GM21723 (cell line): ENCODE measurements at regions not wholly inside any gene's neighbourhood (a gene's known extent, or its start where the extent isn't known, plus 50 kb on each side); places are given as distances from the start of the nearest gene placed in this dataset.
"Not testable (repeated sequence)": the region's sequence is repeated elsewhere in the genome, so short reads cannot be mapped to it uniquely, and the experiment has no call there.

Source experiments
- ATAC-seq: cut with Tn5 transposase; IDR thresholded peaks from one replicate; pipeline ENCODE4 v1.9.1; 2021; ENCODE audit warnings: mild to moderate bottlenecking, moderate library complexity; ENCODE audit not compliant: unreplicated experiment

DNA sequence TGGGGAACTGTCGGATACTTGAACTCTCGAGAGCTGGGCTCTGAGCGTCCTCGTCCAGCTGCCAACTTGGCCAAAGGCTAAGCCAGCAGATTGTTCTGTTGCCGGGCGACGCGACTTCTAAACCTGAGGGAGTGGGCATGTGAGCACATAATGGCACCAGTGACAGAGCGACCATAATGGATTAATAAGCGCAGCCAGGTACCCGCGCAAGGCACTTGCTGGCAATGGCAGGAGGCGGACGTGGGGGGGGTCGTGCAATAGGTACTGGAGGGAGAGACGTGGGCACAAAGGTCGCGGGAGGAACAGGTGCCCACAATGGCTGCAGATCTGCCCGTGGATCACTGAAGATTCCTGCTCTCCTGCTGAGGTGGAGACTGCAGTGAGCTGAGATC is 1368.7 kb downstream of the CDH12 start:
- ATAC-seq = not testable (repeated sequence)

DNA sequence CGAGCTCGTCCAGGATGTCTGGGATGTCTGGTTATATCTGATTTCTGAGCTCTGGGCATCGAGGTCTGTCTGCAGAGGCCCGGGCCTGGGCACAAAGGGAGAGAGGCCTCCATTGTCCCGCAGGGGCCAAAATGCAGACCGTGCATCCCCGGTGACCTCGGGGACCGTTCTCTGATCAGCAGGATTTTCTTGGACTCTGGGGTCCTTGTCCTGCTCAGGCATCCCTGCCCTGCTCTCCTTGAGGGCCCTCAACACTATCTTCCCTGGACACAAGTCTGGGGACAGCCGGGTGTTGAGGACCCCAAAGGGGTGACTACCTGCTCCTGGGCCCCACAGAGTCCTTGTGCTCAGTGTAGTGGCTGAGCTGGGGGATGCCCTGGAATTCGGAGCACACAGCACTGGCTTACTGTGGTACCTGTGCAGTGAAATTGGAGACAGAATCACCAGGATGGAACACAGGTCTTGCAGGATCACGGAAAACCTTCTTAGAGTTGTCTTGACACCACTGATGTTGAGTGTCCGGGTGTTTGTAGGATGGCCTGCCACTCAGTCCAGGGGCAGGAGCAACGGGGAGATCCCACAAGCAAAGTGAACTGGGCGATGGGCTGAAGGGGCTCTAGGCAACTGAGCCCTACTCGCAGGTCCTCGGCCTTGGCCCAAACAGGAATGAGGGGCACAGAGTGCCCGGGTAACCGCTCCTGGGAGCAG is 1369.2 kb downstream of the CDH12 start:
- not testable (repeated sequence) for ATAC-seq

DNA sequence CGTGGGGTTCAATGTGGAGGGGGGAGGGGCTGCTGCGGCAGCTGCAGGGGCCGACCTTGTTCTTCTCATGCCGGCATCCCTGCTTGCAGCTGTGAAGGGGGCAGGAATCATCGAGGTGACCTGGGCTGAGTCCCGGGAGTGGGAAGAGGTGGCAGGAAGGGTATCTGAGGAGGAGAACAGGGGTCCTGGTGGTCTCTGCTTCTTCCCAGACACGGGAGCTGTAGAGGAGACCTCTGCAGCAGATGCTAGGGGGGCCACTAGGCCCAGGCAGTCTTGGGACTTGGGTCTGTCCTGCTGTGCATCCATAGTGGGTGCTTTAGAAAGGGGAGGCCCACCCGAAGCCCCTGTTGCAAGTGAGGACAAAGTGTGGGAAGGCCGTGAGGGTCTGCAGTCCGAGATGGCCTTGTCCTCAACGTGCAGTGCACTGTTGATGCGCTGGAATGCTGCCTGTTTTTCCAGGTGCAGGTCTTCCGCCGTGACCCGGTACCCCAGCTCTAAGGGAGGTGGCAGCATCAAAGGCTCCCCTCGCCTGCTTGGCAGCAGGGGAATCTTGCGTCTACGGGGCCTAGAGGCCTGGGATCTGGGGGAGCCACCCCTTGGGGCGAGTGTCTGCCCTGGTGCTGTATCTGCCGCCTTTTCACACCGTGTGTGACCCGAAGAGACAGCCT is 1370.0 kb downstream of the CDH12 start:
- not testable (repeated sequence) for ATAC-seq

DNA sequence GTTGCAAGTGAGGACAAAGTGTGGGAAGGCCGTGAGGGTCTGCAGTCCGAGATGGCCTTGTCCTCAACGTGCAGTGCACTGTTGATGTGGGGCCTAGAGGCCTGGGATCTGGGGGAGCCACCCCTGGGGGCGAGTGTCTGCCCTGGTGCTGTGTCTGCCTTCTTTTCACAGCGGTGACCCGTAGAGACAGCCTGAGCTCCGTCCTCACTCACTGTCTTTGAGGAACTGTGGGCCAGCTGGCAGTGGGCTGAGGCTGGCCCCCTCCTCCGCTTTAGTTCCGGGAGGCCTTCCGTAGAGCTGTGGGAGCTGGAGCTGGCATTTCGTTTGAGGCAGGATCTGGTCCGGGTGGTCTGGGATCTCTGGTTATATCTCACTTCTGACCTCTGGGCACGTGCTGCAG is 1370.6 kb downstream of the CDH12 start:
- ATAC-seq = not testable (repeated sequence)

DNA sequence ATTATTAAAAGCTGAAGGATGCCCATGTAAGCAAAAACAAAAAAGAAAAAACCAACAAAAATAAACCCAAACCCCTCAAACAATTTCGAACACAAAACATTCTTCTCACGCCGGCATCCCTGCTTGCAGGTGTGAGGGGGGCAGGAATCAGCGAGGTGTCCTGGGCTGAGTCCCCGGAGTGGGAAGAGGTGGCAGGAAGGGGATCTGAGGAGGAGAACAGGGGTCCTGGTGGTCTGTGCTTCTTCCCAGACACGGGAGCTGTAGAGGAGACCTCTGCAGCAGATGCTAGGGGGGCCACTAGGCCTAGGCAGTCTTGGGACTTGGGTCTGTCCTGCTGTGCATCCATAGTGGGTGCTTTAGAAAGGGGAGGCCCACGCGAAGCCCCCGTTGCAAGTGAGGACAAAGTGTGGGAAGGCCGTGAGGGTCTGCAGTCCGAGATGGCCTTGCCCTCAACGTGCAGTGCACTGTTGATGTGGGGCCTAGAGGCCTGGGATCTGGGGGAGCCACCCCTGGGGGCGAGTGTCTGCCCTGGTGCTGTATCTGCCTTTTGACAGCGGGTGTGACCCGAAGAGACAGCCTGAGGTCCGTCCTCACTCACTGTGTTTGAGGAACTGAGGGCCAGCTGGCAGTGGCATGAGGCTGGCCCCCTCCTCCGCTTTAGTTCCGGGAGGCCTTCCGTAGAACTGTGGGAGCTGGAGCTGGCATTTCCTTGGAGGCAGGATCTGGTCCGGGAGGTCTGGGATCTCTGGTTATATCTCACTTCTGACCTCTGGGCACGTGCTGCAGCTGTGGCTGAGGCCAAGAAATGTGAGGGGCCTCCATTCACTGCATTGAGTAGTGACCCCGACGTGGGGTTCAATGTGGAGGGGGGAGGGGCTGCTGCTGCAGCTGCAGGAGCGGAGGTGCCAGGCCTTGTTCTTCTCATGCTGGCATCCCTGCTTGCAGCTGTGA is 1371.5 kb downstream of the CDH12 start:
- not testable (repeated sequence) for ATAC-seq

DNA sequence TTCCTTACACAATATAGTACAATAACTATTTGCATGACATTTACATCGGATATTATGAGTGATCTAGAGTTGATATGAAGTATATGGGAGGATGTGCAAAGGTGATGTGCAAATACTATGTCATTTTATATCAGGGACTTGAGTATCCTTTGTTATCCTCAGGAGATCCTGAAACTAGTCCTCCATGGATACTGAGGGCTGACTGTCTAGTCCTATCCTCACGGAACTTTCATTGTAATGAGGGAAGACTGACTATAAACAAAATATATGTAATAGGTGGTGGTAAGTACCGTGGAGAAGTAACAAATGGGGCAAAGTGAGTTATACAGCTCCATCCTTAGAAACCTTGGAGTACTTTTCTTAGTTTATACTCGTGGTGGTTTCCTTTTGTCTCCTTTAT is 1373.1 kb downstream of the CDH12 start:
- not testable (repeated sequence) for ATAC-seq

DNA sequence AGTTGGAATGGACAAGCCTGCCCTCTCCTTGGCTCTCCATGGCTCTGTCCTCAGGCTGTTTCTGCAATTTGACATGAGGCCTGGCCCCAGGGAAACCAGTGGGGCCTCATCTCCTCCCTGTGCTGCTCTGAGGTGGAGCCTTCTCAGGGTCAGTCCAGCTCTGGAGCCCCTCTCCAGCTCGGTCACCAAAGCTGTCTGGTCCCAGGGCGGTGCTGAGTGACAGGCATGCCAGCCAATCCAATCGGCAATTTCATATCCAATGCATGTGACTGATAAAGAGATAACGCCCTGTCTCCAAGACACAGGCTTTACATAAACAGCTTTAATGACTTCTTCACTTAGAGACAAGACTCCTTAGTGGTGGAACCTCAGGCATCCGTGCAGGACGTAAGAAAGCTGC is 1379.2 kb downstream of the CDH12 start:
- ATAC-seq = not testable (repeated sequence)

DNA sequence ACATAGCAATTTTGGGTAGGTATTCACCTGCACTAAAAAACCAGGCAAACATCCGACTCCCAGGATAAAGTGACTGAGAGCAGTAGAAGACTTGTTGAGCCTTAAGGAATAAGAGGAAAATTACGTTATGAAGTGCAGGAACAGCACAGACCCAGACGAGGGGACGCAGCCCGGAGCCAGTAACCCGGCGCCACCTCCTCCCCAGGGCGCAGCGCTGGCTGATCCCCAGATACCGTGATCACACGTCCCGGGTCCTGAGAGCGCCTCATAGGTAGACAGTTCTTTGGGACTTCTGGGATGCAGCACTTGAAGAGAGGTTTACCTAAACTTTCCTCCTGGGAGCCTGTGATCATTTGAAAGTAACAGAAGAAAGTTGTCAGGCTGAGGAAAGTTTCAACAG is 1379.7 kb downstream of the CDH12 start:
- not testable (repeated sequence) for ATAC-seq

DNA sequence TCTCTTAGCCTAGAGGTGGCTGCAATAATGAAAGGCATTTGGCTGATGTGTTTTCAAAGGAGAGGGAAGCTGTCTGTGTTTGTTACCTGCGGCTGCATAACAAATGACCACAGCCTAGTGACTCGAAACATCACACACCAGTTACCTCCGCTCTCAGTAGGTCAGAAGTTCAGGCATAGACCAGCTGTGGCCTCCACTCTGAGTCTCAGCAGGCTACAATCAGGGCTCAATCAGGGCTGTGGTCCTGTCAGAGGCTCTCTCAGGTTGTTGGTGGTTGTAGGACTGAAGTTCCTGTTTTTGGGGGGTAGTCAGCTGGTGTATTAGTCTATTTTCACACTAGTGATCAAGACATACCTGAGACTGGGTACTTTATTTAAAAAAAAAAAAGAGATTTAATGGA is 1381.5 kb downstream of the CDH12 start:
- ATAC-seq = not testable (repeated sequence)

DNA sequence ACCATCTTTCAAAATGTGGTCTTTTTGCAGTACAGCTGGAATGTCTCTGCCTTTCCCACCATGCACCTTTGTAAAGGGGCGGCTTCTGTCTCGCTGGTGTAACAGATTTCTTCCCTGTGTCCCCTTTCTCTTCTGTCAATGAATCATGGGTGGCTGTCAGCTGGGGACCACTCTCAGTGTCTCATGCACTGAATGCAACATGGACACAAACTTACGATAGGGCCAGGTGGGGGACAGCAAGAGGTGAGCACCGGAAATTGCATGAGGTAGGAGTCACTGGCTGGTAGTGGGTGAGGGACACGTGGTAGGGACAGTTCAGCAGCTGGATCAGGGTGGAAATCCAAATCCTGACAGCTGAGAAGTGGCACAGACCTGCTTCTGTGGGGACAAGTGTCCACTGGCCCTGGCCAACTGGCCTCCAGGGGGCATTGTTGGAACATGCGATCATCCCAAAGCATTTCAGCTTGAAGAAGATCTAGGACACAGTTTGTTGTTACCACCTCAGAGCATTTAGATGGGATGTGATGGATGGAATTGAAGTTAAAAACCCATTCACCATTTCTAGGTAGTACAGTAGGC is 1383.5 kb downstream of the CDH12 start:
- not testable (repeated sequence) for ATAC-seq

DNA sequence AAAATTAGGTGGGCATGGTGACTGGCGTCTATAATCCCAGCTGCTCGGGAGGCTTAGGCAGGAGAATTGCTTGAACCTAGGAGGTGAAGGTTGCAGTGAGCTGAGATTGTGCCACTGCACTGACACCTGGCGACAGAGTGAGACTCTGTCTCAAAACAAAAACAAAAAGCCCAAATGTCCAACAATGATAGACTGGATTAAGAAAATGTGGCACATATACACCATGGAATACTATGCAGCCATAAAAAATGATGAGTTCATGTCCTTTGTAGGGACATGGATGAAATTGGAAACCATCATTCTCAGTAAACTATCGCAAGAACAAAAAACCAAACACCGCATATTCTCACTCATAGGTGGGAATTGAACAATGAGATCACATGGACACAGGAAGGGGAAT is 1385.6 kb downstream of the CDH12 start:
- ATAC-seq = not testable (repeated sequence)

DNA sequence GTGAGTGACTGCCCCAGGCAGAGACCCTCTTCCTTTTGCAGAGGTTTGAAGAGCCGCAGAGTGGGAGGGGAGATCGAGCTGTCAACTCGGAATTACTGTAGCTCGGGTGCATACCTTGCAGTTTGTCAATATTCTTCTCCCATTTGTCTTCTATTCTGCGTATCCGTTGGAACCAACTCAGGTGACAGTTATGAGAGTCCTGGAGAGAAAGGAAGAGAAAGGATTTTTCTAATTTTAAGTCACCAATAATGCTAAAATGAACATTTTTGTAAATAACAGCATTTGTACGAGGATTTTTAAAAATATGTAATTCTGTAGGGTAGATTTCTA is 1393.4 kb downstream of the CDH12 start:
- ATAC-seq = not testable (repeated sequence)

DNA sequence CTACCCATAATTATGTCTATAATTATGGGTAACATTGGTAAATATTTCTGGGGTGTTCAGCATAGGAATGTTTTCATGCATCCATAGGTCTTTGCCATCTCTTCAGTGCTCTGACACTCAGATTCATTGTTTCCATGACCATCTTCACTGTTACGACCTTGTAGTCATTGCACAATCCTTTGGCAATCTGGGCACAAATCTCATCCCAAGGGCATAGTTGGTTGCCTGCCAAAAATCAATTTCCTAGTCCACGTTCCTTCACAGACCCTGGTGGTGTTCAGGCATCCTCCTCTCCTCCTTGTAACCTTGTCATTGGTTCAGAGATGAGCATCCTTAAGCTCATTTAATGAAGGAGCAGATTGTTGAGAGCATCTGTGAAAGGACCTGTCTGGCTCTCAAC is 1400.7 kb downstream of the CDH12 start:
- no peak for ATAC-seq

DNA sequence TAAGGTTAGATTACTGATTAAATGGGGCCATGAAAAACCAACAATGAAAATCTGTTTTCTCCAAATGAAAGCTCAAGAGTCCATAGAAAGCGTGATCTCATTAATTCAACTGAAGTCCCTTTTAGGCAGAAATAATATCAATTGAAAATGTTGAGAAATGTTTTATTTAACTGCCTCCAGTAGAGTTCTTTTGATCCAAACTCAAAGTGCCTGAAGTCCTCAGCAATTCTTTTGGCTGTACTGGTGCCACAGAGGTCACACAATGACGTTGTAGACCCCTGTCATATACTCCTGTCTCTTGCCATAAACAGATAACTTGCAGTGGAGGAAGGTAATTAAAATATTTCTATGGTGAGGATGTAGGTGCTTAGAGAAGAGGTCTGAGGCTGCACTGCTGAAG is 1420.5 kb downstream of the CDH12 start:
- ATAC-seq = no peak

DNA sequence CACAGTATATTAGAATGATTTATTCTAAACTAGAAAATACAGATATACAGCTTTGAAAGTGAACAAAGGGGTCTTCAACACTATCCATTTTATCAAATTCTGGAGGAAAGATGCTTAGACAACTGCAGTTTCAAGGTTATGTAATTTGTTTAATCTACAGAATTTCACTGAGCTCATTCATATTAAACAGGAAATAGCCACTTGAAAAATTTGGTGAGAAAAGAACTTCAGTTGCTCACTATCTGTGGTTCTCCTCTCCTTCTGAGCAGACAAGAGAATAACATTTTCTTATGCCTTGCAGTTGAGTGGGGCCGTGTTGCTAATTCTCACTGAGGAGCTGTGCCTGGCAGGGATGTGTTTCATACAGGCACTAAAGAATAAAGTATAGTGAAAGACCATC is 1428.2 kb downstream of the CDH12 start:
- no peak for ATAC-seq

DNA sequence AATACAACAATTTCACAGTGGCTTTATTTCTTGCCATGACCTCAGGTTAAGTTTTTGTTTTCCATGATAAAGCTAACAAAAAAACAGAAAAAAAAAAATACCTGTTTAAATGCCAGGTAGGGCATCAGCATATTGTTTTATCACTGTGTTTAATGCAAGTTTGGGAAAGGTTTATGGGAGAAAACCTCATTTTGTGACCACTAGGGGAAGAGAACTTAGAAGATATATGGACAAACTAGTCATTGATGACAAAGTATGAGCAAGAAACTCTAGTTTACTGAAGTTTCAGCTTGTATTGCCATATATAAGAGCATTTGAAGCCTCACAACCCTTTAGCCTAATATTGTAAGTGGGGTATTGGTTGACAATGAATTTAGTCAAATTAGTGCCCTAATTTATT is 1431.4 kb upstream of the CDH18 start:
- ATAC-seq = no peak

DNA sequence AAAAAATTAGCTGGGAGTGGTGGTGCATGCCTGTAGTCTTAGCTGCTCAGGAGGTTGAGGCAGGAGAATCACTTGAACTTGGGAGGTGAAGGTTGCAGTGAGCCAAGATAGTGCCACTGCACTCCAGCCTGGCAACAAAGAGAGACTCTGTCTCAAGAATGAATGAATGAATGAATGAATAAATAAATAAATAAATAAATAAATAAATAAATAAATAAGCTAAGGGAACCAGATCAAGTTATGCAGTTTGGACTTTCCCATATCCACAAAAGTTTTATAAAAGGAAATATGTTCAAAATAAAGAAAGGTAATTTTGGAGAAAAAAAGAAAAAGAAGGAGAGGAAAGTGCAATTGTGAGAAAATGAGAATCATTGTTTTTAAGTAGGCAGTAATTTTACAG is 1414.1 kb upstream of the CDH18 start:
- not testable (repeated sequence) for ATAC-seq

DNA sequence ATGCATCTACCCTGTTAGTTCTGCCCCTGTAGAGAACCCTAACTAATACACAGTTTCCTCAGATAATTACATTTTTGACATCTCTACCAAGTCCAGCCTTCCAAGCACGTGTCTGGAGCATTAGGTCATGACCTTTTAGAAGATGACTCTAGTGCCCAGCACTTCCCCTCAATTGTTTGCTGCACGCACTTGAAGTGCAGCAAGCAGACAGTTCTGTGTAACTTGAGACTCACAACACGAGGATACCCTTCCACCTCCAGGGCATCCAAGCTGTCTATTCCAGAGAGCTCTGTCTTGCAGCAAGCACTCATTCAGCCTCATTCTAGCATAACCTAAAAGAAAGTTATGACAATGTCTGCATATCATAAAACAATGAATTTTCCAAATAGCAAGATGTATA is 1410.5 kb upstream of the CDH18 start:
- ATAC-seq = no peak

DNA sequence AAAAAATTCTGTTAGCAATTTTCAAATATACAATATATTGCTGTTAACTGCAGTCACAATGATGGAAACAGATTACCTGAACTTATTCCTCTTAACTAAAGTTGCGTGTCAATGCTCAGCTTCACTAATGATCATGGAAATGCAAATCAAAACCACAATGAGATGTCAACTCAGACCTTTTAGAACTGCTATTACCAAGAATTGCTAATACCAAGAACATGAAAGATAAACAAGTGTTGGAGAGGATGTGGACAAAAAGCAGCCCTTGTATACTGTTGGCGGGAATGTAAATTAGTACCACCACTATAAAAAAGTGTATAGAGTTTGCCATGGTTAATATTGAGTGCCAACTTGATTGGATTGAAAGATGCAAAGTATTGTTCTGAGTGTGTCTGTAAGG is 1409.7 kb upstream of the CDH18 start:
- ATAC-seq = no peak

DNA sequence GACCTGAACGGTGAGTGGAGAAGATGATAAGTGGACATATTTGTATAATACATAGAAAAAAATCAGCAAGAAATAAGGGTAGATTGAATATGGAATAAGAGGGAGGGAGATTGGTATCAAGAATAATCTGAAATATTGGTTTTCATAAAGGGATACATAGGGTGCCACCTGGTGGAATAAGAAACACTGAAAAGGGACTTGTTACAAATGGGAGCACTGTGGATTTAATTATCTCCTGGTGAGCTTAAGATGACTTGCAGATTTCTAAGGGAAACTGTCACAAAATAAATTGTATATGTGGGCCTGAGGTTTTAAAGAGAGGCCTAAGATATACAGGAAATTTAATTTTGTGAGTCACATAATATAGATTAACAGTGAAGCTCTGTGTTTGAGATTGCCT is 1403.5 kb upstream of the CDH18 start:
- ATAC-seq = no peak

DNA sequence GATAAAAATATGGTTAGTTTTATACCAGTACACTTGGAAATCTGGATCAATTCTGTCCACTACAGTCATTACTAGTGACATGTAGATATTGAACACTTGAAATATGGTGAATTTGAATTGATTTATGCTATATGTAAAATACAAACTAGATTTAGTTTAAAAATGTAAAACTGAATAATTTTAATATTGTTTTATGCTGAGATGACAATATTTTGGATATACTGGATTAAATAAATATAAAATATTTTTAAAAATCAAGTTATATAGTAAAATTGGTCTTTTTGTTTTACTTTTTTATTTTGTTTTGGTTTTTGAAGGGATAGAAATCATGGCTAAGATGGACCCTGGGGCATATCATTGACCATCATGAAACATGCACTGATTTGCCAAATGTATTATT is 1372.8 kb upstream of the CDH18 start:
- ATAC-seq = not testable (repeated sequence)
